ENCODE measurements at regions not wholly inside any gene's neighbourhood (a gene's known extent, or its start where the extent isn't known, plus 50 kb on each side); places are given as distances from the start of the nearest gene placed in this dataset.

DNA sequence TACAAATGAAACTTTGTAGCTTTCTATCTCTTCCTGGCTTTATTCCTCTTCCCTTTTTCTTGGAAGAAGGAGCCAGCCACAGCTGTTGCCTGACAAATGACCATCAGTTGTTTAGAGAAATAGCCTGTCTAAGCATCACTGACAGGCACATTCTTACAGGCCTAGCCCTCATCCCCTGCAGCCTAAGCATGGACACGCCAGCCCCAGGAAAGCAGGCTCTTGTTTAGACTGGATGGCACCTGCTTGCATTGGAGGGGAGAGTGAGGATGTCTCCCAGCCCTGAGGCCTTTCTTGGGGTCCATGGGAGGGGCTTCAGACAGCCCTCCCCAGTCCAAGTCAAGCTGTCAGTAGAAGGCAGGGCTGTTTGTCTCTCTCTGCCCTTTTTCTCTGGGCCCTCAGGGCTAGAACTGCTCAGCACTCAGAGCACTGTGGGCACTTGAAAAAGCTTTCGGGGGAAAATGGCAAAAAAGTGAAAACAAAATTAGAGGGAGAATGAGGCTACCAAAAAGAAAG lies 282.5 kb upstream of the PLXNA2 start:
- Mint-ChIP-seq H3K4me1 (ENCODE audit: low read depth) (no peaks in the 10 kb centered on the region; the same call in 1 of the 2 replicates), H3K27ac (no peak overlapping the region), H3K9me3 (peaks cover under 1% of the 10 kb centered on the region), H3K4me3 (no peak overlapping the region), H3K36me3 (ENCODE audit: low read depth) (no peaks in the 10 kb centered on the region), H3K27me3 (ENCODE audit: insufficient read depth) (peaks cover 3% of the 10 kb centered on the region)
- TF ChIP-seq, protein P1, sequence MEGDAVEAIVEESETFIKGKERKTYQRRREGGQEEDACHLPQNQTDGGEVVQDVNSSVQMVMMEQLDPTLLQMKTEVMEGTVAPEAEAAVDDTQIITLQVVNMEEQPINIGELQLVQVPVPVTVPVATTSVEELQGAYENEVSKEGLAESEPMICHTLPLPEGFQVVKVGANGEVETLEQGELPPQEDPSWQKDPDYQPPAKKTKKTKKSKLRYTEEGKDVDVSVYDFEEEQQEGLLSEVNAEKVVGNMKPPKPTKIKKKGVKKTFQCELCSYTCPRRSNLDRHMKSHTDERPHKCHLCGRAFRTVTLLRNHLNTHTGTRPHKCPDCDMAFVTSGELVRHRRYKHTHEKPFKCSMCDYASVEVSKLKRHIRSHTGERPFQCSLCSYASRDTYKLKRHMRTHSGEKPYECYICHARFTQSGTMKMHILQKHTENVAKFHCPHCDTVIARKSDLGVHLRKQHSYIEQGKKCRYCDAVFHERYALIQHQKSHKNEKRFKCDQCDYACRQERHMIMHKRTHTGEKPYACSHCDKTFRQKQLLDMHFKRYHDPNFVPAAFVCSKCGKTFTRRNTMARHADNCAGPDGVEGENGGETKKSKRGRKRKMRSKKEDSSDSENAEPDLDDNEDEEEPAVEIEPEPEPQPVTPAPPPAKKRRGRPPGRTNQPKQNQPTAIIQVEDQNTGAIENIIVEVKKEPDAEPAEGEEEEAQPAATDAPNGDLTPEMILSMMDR (IDR thresholded peaks at IDR 0.05): no peak
- DNase-seq: no peak

DNA sequence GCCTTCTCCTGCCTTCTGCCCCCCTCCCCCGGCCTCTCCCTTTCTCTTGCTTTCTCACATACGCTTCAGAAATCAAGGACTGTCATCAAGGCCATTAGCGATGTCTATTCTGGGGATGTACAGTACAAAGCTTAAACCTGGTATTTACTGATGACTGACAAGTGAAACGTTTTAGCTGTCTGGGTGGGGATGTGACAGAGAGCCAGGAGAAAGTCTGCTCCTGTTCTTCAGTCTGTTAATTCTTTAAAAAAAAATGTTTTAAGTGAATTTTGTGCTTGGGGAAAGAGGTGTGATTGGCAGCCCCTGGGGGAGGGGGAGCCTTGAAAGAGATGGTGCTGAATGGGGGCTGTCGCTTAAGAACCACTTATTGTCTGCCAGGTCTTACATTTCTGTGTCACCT lies 283.0 kb upstream of the PLXNA2 start:
- TF ChIP-seq, protein P1 (IDR thresholded peaks at IDR 0.05): no peak
- H3K36me3 Mint-ChIP-seq (ENCODE audit: low read depth): no peaks in the 10 kb centered on the region
- H3K27me3 Mint-ChIP-seq (ENCODE audit: insufficient read depth): peaks cover 3% of the 10 kb centered on the region
- H3K27ac Mint-ChIP-seq: no peak overlapping the region
- no peaks in the 10 kb centered on the region; the same call in 1 of the 2 replicates for H3K4me1 Mint-ChIP-seq (ENCODE audit: low read depth)
- H3K9me3 Mint-ChIP-seq: peaks cover 5% of the 10 kb centered on the region
- no peak overlapping the region for H3K4me3 Mint-ChIP-seq
- no peak for DNase-seq

DNA sequence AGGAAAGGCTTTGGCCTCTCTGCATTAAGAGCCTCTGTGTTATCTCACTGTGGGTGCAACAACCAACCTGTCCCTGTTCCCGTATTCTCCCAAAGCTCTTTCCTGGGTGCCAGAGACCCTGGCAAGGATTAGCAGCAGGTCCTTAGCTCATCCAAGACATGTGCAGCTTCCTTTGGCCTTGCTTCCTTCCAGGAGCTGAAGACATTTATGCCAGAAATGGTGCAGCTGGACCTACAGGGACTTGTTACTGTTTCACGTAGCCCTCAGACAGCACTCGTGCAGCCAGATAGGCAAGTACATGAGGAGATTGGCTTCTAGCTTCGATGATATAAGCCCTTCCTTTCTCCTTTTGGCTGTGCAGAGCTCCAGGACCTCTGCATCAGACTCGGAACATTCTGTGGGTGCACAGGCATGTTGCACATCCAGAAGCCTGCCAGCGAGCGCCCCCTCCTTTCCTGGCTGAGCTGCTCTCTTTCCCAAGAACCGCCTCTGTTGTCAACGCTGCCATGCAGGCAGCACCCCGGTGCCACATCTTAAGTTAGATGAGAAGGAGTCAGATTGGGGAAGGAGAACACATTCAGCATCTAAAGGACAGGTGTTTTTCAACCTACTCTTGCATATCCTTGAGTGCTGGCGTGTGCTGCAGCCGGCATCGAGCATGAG lies 284.5 kb upstream of the PLXNA2 start:
- no peaks in the 10 kb centered on the region; the same call in 1 of the 2 replicates for H3K4me1 Mint-ChIP-seq (ENCODE audit: low read depth)
- TF ChIP-seq, protein P1 (IDR thresholded peaks at IDR 0.05): no peak
- peaks cover 3% of the 10 kb centered on the region for H3K27me3 Mint-ChIP-seq (ENCODE audit: insufficient read depth)

DNA sequence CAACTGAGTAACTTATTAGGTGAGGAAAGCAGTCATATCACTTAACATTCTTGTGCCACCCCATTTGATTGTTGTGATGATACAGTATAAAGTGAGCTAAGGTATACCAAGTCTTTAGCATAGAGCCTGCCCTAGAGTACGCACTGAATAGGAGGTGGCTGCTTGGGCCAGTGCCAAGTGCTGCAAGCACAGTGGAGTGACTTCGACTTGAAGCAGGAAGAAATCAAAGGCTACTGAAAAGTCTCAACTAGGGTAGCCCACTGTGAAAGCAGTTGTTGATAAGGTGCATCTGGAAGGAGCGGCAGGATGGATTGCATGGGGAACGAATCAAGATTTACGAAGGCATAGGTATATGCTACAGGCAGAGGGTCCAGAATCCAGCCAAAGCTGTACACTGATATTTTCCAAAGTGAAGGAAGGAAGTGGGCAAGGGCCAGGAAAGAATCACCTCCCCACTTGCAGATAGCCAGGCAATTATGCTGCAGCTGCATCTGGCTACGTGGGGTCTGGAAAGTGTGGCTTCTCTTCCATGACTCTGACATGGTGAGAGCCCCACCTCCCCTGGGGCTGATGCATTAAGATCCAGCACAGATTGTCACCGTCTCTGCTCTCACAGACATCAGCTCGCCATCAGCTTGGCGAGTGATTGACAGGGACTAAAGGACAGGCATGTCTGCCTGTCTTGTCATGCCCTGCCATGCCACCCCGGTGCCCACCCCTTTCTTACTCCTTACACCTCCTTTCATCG lies 287.0 kb upstream of the PLXNA2 start:
- peaks cover 4% of the 10 kb centered on the region; the same call in 1 of the 2 replicates for H3K4me1 Mint-ChIP-seq (ENCODE audit: low read depth)
- no peak overlapping the region for H3K27ac Mint-ChIP-seq
- H3K27me3 Mint-ChIP-seq (ENCODE audit: insufficient read depth): peaks cover 3% of the 10 kb centered on the region
- no peaks in the 10 kb centered on the region for H3K36me3 Mint-ChIP-seq (ENCODE audit: low read depth)
- H3K9me3 Mint-ChIP-seq: peaks cover 8% of the 10 kb centered on the region
- TF ChIP-seq, protein P1 (IDR thresholded peaks at IDR 0.05): no peak
- DNase-seq: no peak
- H3K4me3 Mint-ChIP-seq: no peak overlapping the region

More for the DNA sequence above, 284.5 kb upstream of the PLXNA2 start:
- H3K27ac Mint-ChIP-seq: no peak overlapping the region
- H3K4me3 Mint-ChIP-seq: no peak overlapping the region
- DNase-seq: no peak
- H3K36me3 Mint-ChIP-seq (ENCODE audit: low read depth): no peaks in the 10 kb centered on the region
- peaks cover 8% of the 10 kb centered on the region for H3K9me3 Mint-ChIP-seq

DNA sequence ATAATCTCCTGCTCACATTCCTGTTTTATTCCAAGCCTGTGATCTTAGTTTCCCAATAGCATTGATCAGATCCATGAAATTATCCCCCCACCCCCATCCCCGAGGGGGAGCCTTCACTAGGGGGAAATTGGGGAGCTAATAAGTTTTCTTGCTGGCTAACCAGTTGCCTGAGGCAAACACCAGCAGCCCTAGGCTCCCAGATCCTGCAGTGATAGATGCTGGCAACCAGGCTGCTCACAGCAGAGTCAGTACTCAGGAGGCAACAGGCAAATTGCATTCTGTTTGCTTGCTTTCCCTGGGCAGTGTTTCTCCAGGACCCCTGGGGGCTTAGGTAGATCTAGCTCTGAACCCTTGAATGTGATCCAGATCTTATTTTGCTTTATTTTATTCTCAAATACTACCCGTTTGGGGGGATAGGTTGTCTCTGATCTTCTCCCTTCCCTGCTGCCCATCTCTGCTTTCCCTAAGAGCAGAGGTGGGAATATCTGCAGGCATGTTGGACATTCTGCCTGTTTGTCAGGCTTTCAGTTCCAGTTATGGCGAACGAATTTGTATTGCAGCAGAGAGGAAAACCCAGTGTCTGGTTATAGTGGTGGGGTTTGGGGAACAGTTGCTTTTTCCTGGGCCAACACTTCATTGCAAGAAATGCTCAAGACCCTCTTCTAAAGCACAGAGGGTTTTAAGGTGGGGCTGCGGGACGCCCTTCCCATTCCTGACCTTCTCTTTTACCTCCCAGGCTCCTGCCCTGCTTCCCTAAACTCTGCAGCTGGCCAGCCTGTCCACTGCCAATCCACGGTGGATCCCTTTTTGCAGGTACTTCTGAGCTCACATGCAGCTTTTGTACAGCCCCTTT lies 289.8 kb upstream of the PLXNA2 start:
- peaks cover 8% of the 10 kb centered on the region for H3K9me3 Mint-ChIP-seq
- H3K27me3 Mint-ChIP-seq (ENCODE audit: insufficient read depth): peaks cover 3% of the 10 kb centered on the region
- H3K27ac Mint-ChIP-seq: no peak overlapping the region
- TF ChIP-seq, protein P1 (IDR thresholded peaks at IDR 0.05): no peak
- H3K4me3 Mint-ChIP-seq: no peak overlapping the region
- H3K4me1 Mint-ChIP-seq (ENCODE audit: low read depth): peaks cover 11% of the 10 kb centered on the region; the same call in 1 of the 2 replicates
- no peak for DNase-seq
- no peaks in the 10 kb centered on the region for H3K36me3 Mint-ChIP-seq (ENCODE audit: low read depth)

Measured in HFFc6 (cell line).